Osteoblast (primary cell): ENCODE measurements at regions not wholly inside any gene's neighbourhood (a gene's known extent, or its start where the extent isn't known, plus 50 kb on each side); places are given as distances from the start of the nearest gene placed in this dataset.

Source experiments
- DNase-seq: peaks from one replicate; pipeline ENCODE4 v3.0.0; 2011; ENCODE audit warnings: low spot score, mixed read lengths; ENCODE audit not compliant: insufficient read length; ENCODE audit errors: missing footprints
- H2AFZ ChIP-seq: 2 replicates; pipeline ENCODE4 v1.6.0; 2011; ENCODE audit warnings: mild to moderate bottlenecking, low read length
- H3K27ac ChIP-seq: 2 replicates; pipeline ENCODE4 v1.5.1; 2011; ENCODE audit warnings: mild to moderate bottlenecking, low read depth, low read length, moderate library complexity
- H3K27me3 ChIP-seq: 2 replicates; pipeline ENCODE4 v1.6.0; 2012; ENCODE audit warnings: mild to moderate bottlenecking, control low read depth, inconsistent platforms, low read length, moderate library complexity; ENCODE audit not compliant: insufficient read depth
- H3K36me3 ChIP-seq: 2 replicates; pipeline ENCODE4 v1.5.1; 2011; ENCODE audit warnings: mild to moderate bottlenecking, low read length, control low read depth, moderate library complexity; ENCODE audit not compliant: insufficient read depth
- H3K4me1 ChIP-seq: 2 replicates; pipeline ENCODE4 v1.5.1; 2011; ENCODE audit warnings: mild to moderate bottlenecking, low read length, control low read depth, moderate library complexity; ENCODE audit not compliant: insufficient read depth
- H3K4me2 ChIP-seq: 2 replicates; pipeline ENCODE4 v1.6.0; 2011; ENCODE audit warnings: mild to moderate bottlenecking, low read length; ENCODE audit not compliant: insufficient read depth
- H3K4me3 ChIP-seq: fragments of 200-600 bp; sonication (generic); 3 replicates; pipeline ENCODE4 v1.5.1; 2012; ENCODE audit warnings: mild to moderate bottlenecking, low read length, inconsistent platforms; ENCODE audit not compliant: insufficient read depth
- H3K79me2 ChIP-seq: 2 replicates; pipeline ENCODE4 v1.6.0; 2012; ENCODE audit warnings: mild to moderate bottlenecking, low read length, control low read depth, inconsistent platforms; ENCODE audit not compliant: insufficient read depth
- H3K9me3 ChIP-seq: 2 replicates; pipeline ENCODE4 v1.5.1; 2011; ENCODE audit warnings: low read depth, low read length, control low read depth
- H4K20me1 ChIP-seq: 2 replicates; pipeline ENCODE4 v1.6.0; 2012; ENCODE audit warnings: mild to moderate bottlenecking, low read length, control low read depth; ENCODE audit not compliant: insufficient read depth
- TF ChIP-seq, protein P1 (sequence below): IDR thresholded peaks from 2 replicates; pipeline ENCODE4 v1.5.1; 2011; ENCODE audit warnings: mild to moderate bottlenecking, low read depth, low read length, moderate library complexity; ENCODE audit errors: extremely low read depth

DNA sequence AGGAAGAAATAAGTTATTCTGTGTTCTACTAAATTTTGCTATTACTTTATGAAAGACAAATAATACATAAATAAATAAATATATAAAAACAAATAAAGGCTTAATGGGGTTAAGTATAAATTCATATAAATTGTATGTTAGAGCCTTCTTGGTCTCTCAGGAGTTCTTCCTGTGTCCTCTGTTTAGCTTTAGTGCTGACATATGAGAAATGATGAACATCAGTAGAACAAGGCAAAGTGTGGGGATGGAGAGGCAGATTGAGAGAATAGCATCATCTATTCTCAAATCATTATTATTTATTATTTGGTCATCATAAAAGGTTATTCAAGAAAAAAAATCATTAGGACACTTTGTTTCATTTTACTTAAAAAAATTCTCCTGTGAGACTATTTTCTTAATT lies 468.1 kb upstream of the CHST9 start:
- Histone ChIP-seq H3K27me3 (peaks cover 3% of the 10 kb centered on the region), H4K20me1 (no peaks in the 10 kb centered on the region), H3K4me3 (no peak overlapping the region), H3K27ac (no peak overlapping the region), H3K4me2 (no peak overlapping the region), H3K9me3 (no peaks in the 10 kb centered on the region), H3K79me2 (no peaks in the 10 kb centered on the region), H3K4me1 (peaks cover 6% of the 10 kb centered on the region), H2AFZ (no peak overlapping the region), H3K36me3 (no peaks in the 10 kb centered on the region)
- no peak for DNase-seq
- TF ChIP-seq, protein P1, sequence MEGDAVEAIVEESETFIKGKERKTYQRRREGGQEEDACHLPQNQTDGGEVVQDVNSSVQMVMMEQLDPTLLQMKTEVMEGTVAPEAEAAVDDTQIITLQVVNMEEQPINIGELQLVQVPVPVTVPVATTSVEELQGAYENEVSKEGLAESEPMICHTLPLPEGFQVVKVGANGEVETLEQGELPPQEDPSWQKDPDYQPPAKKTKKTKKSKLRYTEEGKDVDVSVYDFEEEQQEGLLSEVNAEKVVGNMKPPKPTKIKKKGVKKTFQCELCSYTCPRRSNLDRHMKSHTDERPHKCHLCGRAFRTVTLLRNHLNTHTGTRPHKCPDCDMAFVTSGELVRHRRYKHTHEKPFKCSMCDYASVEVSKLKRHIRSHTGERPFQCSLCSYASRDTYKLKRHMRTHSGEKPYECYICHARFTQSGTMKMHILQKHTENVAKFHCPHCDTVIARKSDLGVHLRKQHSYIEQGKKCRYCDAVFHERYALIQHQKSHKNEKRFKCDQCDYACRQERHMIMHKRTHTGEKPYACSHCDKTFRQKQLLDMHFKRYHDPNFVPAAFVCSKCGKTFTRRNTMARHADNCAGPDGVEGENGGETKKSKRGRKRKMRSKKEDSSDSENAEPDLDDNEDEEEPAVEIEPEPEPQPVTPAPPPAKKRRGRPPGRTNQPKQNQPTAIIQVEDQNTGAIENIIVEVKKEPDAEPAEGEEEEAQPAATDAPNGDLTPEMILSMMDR: no peak

DNA sequence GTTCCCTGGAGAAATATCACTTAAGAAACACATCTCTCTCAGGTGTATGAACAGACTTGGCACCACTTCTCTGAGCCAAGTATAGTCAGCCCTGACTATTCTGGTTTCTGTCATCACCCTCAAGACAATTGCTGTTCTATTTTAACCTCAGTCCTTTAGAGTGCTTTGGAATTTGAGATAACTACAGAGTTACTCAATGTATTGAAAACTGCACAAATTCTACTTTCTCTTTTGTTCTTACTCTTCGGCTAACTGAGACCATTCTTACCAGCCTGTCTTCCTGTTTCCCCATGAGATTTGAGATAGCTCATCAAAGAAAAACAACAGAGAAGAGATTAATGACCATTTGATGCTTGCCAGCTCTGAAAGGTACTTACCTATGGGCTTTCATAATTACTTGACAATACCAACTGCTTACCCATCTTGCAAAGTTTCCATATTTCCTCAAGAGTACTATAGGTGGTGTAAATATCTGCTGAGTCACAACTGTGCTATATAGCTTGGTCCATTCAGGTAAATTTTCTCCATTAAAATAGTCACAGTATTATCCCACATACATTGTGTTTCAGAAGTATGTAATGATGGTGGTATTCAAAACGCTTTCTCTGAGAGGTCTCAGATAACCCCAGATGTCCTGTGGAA lies 467.5 kb upstream of the CHST9 start:
- TF ChIP-seq, protein P1: no peak

DNA sequence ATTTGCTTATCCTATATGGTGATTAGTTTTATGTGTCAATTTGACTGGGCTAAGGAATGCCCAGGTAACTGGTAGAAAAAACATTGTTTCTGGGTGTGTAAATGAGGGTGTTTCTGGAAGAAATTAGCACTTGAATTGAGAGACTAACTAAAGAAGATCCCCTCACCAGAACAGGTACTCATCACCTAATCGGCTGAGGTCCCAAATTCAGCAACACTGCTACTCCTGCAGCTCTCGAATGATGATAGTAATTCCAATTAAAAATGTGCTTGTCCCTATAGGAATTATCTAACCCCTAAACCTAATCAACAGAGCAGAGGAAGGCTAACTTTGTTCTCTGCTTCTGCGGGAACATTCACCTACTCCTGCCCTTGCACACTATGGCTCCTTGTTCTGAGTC lies 464.5 kb upstream of the CHST9 start:
- Histone ChIP-seq H3K27me3 (peaks cover under 1% of the 10 kb centered on the region), H3K4me1 (no peaks in the 10 kb centered on the region), H4K20me1 (no peaks in the 10 kb centered on the region), H3K4me3 (no peak overlapping the region), H2AFZ (no peak overlapping the region), H3K27ac (no peak overlapping the region), H3K4me2 (no peak overlapping the region), H3K79me2 (no peaks in the 10 kb centered on the region), H3K36me3 (no peaks in the 10 kb centered on the region), H3K9me3 (no peaks in the 10 kb centered on the region)
- TF ChIP-seq, protein P1: no peak
- no peak for DNase-seq

More for the DNA sequence above, 467.5 kb upstream of the CHST9 start:
- no peaks in the 10 kb centered on the region for H3K9me3 ChIP-seq
- H3K27ac ChIP-seq: no peak overlapping the region
- no peaks in the 10 kb centered on the region for H3K79me2 ChIP-seq
- H3K4me1 ChIP-seq: peaks cover 6% of the 10 kb centered on the region
- peak overlapping the region; percentile 37 for H3K4me2 ChIP-seq
- no peak overlapping the region for H3K4me3 ChIP-seq
- H4K20me1 ChIP-seq: no peaks in the 10 kb centered on the region
- no peaks in the 10 kb centered on the region for H3K36me3 ChIP-seq
- H2AFZ ChIP-seq: no peak overlapping the region
- no peak for DNase-seq
- peaks cover 3% of the 10 kb centered on the region for H3K27me3 ChIP-seq

DNA sequence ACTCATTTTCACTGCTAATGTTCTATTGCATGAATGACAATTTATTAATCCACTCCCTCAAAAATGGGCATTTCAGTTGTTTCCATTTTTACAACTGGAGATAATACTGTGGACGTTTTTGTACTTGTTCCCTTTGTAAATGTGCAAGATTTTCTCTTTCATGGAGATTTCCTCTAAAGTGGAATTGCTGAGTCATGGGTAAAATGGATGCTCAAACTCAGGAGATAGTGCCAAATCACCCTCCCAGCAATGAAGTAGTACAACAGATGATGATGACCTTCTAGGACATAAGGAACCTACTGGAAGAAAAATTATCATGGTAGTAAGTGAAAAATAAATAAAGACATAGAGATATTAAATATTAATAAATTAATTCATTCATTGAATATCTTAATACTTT lies 460.8 kb upstream of the CHST9 start:
- DNase-seq: no peak

More for the DNA sequence above, 460.8 kb upstream of the CHST9 start:
- H3K4me3 ChIP-seq: no peak overlapping the region
- H3K79me2 ChIP-seq: no peaks in the 10 kb centered on the region
- peak overlapping the region; percentile 46 for H2AFZ ChIP-seq
- no peak overlapping the region for H3K4me2 ChIP-seq
- no peaks in the 10 kb centered on the region for H4K20me1 ChIP-seq
- no peaks in the 10 kb centered on the region for H3K9me3 ChIP-seq
- H3K36me3 ChIP-seq: no peaks in the 10 kb centered on the region
- H3K27me3 ChIP-seq: no peaks in the 10 kb centered on the region
- no peak overlapping the region for H3K27ac ChIP-seq
- TF ChIP-seq, protein P1: no peak
- H3K4me1 ChIP-seq: no peaks in the 10 kb centered on the region
